ENCODE measurements at regions not wholly inside any gene's neighbourhood (a gene's known extent, or its start where the extent isn't known, plus 50 kb on each side); places are given as distances from the start of the nearest gene placed in this dataset.

DNA sequence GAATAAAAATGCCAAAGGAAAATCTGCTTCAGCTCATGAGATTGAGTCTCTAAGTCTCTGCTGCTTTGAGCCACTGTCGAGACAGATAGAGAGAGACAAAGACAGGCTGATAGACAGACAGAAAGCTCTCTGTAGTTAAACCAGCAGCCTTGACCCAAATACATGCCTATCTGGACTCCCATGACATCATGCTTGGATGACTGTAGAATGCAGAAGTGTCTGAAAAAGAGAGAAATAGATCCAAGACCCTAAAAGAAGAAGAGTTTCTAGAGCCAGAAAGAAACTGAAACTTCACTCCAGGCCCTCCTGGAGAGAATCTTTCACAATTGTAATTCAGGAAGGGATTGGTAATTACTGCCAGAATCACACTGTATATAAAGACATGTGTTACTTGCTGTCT lies 122.6 kb upstream of the PLXNC1 start:
- Histone ChIP-seq H3K9me3 (no peaks in the 10 kb centered on the region), H3K4me3 (no peak overlapping the region), H3K27ac (no peak overlapping the region), H3K4me1 (ENCODE audit: insufficient read depth) (no peaks in the 10 kb centered on the region), H3K36me3 (no peaks in the 10 kb centered on the region), H3K27me3 (no peaks in the 10 kb centered on the region)
- no peak for DNase-seq
- 22 to 33% (median 27%) methylated on average over 1 of the region's 1 CpG for WGBS, 3 donors
- intact Hi-C loops (cut with DNase I): no loop called here
- TF ChIP-seq POLR2A (IDR thresholded peaks at IDR 0.05) (no peak), EP300 (IDR thresholded peaks at IDR 0.05) (no peak)
- TF ChIP-seq, protein P1, sequence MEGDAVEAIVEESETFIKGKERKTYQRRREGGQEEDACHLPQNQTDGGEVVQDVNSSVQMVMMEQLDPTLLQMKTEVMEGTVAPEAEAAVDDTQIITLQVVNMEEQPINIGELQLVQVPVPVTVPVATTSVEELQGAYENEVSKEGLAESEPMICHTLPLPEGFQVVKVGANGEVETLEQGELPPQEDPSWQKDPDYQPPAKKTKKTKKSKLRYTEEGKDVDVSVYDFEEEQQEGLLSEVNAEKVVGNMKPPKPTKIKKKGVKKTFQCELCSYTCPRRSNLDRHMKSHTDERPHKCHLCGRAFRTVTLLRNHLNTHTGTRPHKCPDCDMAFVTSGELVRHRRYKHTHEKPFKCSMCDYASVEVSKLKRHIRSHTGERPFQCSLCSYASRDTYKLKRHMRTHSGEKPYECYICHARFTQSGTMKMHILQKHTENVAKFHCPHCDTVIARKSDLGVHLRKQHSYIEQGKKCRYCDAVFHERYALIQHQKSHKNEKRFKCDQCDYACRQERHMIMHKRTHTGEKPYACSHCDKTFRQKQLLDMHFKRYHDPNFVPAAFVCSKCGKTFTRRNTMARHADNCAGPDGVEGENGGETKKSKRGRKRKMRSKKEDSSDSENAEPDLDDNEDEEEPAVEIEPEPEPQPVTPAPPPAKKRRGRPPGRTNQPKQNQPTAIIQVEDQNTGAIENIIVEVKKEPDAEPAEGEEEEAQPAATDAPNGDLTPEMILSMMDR (IDR thresholded peaks at IDR 0.05): no peak

DNA sequence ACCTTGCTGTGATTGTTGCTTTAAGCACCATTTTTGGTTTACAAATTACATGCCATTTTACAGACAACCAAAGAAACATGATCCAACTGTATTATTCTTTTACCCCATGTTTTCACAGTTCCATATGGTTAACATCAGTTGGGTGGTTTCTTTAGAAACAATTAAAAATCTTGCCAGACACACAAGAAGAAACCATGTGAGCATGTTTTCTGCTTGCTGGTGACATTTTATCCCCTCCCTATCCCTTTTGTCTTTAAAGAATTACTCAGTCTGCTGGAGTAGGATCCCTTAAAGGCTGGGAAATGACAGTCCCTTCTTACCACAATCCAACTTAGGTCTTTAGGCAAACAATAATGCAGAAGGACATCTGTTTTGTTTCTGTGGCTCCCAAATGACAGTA lies 121.8 kb upstream of the PLXNC1 start:
- Histone ChIP-seq H3K4me3 (no peak overlapping the region), H3K36me3 (no peaks in the 10 kb centered on the region), H3K4me1 (ENCODE audit: insufficient read depth) (no peaks in the 10 kb centered on the region), H3K27me3 (no peaks in the 10 kb centered on the region), H3K9me3 (no peaks in the 10 kb centered on the region), H3K27ac (no peak overlapping the region)
- no peak for TF ChIP-seq EP300 (IDR thresholded peaks at IDR 0.05)
- TF ChIP-seq, protein P1 (IDR thresholded peaks at IDR 0.05): no peak
- no peak for TF ChIP-seq POLR2A (IDR thresholded peaks at IDR 0.05)
- no peak for DNase-seq
- intact Hi-C loops (cut with DNase I): no loop called here

DNA sequence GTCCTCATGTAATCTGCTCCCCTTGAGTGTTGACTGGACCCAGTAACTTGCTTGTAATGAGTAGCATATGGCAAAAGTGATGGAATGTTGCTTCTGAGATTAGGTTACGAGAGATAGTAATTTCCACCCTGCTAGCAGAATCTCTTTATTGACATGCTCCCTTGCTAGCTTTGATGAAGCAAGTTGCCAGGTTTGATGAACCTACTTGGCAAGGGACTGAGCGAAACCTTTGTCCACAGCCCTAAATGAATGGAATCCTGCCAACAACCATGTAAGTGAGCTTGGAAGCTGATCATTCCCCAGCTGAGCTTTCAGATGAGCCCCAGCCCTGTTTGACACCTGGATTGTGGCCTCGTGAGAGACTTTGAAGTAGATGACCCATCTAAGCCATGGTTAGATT lies 120.8 kb upstream of the PLXNC1 start:
- no peak for DNase-seq
- intact Hi-C loops (cut with DNase I): no loop called here
- no peaks in the 10 kb centered on the region for H3K4me1 ChIP-seq (ENCODE audit: insufficient read depth)
- no peak overlapping the region for H3K4me3 ChIP-seq
- H3K27ac ChIP-seq: no peak overlapping the region
- no peak for TF ChIP-seq EP300 (IDR thresholded peaks at IDR 0.05)
- TF ChIP-seq POLR2A (IDR thresholded peaks at IDR 0.05): no peak
- TF ChIP-seq, protein P1 (IDR thresholded peaks at IDR 0.05): no peak
- H3K36me3 ChIP-seq: no peaks in the 10 kb centered on the region
- H3K9me3 ChIP-seq: no peaks in the 10 kb centered on the region
- H3K27me3 ChIP-seq: no peaks in the 10 kb centered on the region
- WGBS, 3 donors: 80 to 86% (median 83%) methylated on average over 3 of the region's 3 CpGs

DNA sequence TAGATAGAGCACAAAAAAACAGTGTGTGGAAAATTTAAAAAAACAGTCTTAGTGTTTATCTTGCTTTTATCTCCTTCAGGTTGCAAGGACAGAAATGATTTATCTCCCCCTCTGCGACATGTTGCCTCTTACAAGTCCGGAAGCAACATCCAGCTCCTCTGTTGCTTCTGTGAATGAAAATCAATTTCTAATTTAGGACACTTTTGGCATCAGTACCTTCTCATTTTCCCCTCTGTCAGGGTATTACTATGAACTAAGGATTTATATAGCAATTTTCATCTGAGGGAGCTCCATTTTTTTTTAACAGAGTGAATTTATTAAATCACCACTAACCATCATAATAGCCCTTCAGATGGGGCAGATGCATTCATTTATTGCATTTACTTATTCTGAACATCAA lies 116.6 kb upstream of the PLXNC1 start:
- no peak overlapping the region for H3K27ac ChIP-seq
- no peak for TF ChIP-seq POLR2A (IDR thresholded peaks at IDR 0.05)
- TF ChIP-seq EP300 (IDR thresholded peaks at IDR 0.05): no peak
- TF ChIP-seq, protein P1 (IDR thresholded peaks at IDR 0.05): no peak
- H3K9me3 ChIP-seq: peaks cover 0 to 3% of the 10 kb centered on the region in 2 donors
- intact Hi-C loops (cut with DNase I): no loop called here
- H3K36me3 ChIP-seq: no peaks in the 10 kb centered on the region
- H3K4me1 ChIP-seq (ENCODE audit: insufficient read depth): no peaks in the 10 kb centered on the region
- DNase-seq: no peak
- H3K4me3 ChIP-seq: no peak overlapping the region
- 45 to 56% (median 50%) methylated on average over 2 of the region's 2 CpGs for WGBS, 3 donors
- no peaks in the 10 kb centered on the region for H3K27me3 ChIP-seq

GRCh38 chr12:94032368-94032767 lies 116.0 kb upstream of the PLXNC1 start:
- DNase-seq: no peak
- intact Hi-C loops (cut with DNase I): no loop called here

More at GRCh38 chr12:94032368-94032767, 116.0 kb upstream of the PLXNC1 start:
- H3K4me3 ChIP-seq: no peak overlapping the region
- no peaks in the 10 kb centered on the region for H3K4me1 ChIP-seq (ENCODE audit: insufficient read depth)
- H3K27ac ChIP-seq: no peak overlapping the region
- H3K9me3 ChIP-seq: peaks cover 0 to 3% of the 10 kb centered on the region in 2 donors
- no peaks in the 10 kb centered on the region for H3K36me3 ChIP-seq
- no peaks in the 10 kb centered on the region for H3K27me3 ChIP-seq
- 45 to 67% (median 59%) methylated on average over 2 of the region's 2 CpGs for WGBS, 3 donors
- TF ChIP-seq, protein P1 (IDR thresholded peaks at IDR 0.05): no peak
- TF ChIP-seq EP300 (IDR thresholded peaks at IDR 0.05) (no peak), POLR2A (IDR thresholded peaks at IDR 0.05) (no peak)
